SJSA1 (cell line): ENCODE measurements at regions not wholly inside any gene's neighbourhood (a gene's known extent, or its start where the extent isn't known, plus 50 kb on each side); places are given as distances from the start of the nearest gene placed in this dataset.
A peak's percentile ranks its signal among the peaks of the same experiment; 100 is the strongest.

ENCODE experiments used
- DNase-seq, 2 experiments: peaks; one replicate each; pipeline ENCODE4 v3.0.0-alpha.2; 2015 to 2020; ENCODE audit warnings: low spot score in 2 of 2, low read depth in 1 of 2
- H3K27ac ChIP-seq: fragments of 250-450 bp; sonication (Bioruptor Pico); 2 replicates; pipeline ENCODE4 v1.5.1; 2020; ENCODE audit warnings: mild to moderate bottlenecking, moderate library complexity
- H3K27me3 ChIP-seq: fragments of 250-450 bp; sonication (Bioruptor Pico); replicated peaks from 2 replicates; pipeline ENCODE4 v1.5.1; 2020; ENCODE audit warnings: mild to moderate bottlenecking, moderate library complexity
- H3K36me3 ChIP-seq: fragments of 250-450 bp; sonication (Bioruptor Pico); 2 replicates; pipeline ENCODE4 v1.5.1; 2020; ENCODE audit warnings: mild to moderate bottlenecking
- H3K4me1 ChIP-seq: fragments of 250-450 bp; sonication (Bioruptor Pico); replicated peaks from 2 replicates; pipeline ENCODE4 v1.6.1; 2021; ENCODE audit warnings: mild to moderate bottlenecking
- H3K4me3 ChIP-seq: fragments of 250-450 bp; sonication (Bioruptor Pico); 2 replicates; pipeline ENCODE4 v1.5.1; 2020; ENCODE audit warnings: mild to moderate bottlenecking
- H3K9me3 ChIP-seq: fragments of 250-450 bp; sonication (Bioruptor Pico); replicated peaks from 2 replicates; pipeline ENCODE4 v1.5.1; 2020; ENCODE audit warnings: mild to moderate bottlenecking

DNA sequence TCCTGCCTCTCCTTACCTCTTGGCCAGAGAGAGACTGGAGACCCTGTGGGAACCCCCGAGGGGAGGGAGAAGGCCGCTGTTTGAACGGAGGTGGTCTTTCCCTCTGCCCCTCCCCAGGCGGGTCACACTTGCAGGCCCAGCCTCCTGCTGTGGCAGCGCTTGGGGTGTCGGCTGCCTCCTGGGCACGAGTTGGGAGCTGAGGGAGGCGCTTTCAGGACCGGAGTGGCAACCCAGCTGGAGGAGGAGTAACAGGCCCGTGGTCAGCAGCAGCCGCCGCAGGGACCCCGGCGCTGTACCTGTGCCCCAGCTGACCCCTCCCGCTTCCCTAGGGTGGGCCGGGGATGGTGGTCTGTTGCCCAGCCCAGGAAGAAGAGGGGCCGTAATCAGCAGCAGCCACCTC, 278.3 kb downstream of the SEC14L1 start:
- peaks cover 44% of the 10 kb centered on the region for H3K4me1 ChIP-seq
- H3K9me3 ChIP-seq: no peaks in the 10 kb centered on the region
- H3K36me3 ChIP-seq: peaks cover 61% of the 10 kb centered on the region
- no peaks in the 10 kb centered on the region for H3K27me3 ChIP-seq
- no peak overlapping the region for H3K27ac ChIP-seq
- no peak for DNase-seq
- no peak overlapping the region for H3K4me3 ChIP-seq

DNA sequence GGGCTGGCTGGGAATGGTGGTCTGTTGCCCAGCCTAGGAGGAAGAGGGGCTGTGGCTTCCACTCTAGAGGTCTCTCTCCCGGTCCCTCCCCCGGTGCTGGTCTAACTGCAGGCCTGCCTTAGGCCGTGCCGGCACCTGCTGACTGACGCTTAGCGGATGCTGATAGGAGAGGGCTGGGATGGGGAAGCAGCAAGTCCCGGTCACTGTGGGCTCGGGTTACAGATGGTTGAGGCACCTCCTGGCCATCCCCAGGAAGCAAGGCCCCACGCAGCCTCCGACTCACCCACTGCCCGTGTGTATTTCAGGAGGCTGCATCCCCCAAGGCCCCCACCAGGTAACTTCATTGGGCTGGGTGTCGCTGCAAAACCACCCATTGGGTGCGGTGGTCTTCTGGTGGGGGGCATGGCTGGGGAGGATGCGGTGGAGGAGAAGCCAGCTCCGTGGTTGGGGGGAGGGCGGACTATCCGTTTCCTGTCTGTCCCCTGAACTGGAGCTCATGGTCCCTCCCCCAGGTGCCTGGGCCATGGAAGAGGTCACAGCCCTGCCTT, 278.9 kb downstream of the SEC14L1 start:
- Histone ChIP-seq H3K9me3 (no peaks in the 10 kb centered on the region), H3K4me3 (no peak overlapping the region), H3K27me3 (no peaks in the 10 kb centered on the region), H3K27ac (no peak overlapping the region), H3K4me1 (peaks cover 47% of the 10 kb centered on the region), H3K36me3 (peaks cover 66% of the 10 kb centered on the region)
- no peak for DNase-seq

DNA sequence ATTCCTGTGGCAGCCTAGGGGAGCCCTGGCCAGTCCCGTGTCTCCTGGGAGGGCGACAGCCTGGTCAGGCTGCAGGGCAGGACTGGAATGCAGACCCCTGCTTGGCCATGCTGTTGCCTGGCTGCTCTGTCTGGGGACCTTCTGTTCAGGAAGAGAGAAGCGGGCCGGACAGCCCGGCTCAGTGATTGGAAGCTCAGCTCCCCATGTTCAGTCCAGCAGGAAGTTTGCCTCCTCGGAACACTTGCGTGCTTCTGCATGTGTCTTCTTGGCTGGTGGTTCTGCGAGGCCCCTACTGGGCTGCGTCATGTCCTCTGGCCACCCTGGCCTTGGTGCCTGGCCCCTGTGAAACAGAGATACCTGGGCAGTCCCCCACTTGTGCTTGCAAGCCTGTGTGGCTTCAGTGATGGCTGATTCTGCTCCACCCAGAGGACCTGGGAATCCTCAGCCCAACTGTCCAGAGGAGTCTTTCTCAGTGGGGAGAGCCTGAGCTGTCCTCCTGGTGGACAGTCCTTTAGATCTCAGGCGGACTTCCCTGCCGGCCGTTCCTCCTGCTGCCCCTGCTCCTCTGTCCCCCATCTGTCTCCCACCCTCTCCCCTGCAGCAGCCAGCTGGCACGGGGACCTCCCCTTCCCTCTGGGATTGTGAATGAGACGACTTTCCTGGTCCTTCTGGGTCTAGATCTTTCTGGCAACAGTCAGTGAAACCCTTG, 279.5 kb downstream of the SEC14L1 start:
- Histone ChIP-seq H3K9me3 (no peaks in the 10 kb centered on the region), H3K4me1 (peaks cover 53% of the 10 kb centered on the region), H3K4me3 (no peak overlapping the region), H3K36me3 (peaks cover 64% of the 10 kb centered on the region), H3K27me3 (no peaks in the 10 kb centered on the region), H3K27ac (no peak overlapping the region)
- DNase-seq: no peak

GRCh38 chr17:77420804-77421629, 280.2 kb downstream of the SEC14L1 start:
- H3K27ac ChIP-seq: no peak overlapping the region; the same call in 1 of the 2 replicates
- peak; percentile 79 to 85 for DNase-seq
- H3K4me3 ChIP-seq: no peak overlapping the region
- peaks cover 64% of the 10 kb centered on the region for H3K36me3 ChIP-seq
- no peaks in the 10 kb centered on the region for H3K27me3 ChIP-seq
- no peaks in the 10 kb centered on the region for H3K9me3 ChIP-seq
- peaks cover 61% of the 10 kb centered on the region for H3K4me1 ChIP-seq

GRCh38 chr17:77421630-77421972, 280.8 kb downstream of the SEC14L1 start:
- Histone ChIP-seq H3K4me1 (peaks cover 67% of the 10 kb centered on the region), H3K27ac (no peak overlapping the region), H3K36me3 (peaks cover 59% of the 10 kb centered on the region), H3K4me3 (no peak overlapping the region), H3K27me3 (no peaks in the 10 kb centered on the region), H3K9me3 (no peaks in the 10 kb centered on the region)
- DNase-seq: no peak

GRCh38 chr17:77422104-77422747, 281.5 kb downstream of the SEC14L1 start:
- Histone ChIP-seq H3K27ac (no peak overlapping the region), H3K9me3 (no peaks in the 10 kb centered on the region), H3K4me1 (peaks cover 73% of the 10 kb centered on the region), H3K36me3 (peaks cover 53% of the 10 kb centered on the region), H3K27me3 (no peaks in the 10 kb centered on the region), H3K4me3 (no peak overlapping the region)
- no peak for DNase-seq

GRCh38 chr17:77422748-77423113, 282.0 kb downstream of the SEC14L1 start:
- no peak overlapping the region for H3K27ac ChIP-seq
- H3K4me1 ChIP-seq: peaks cover 78% of the 10 kb centered on the region

GRCh38 chr17:77423589-77424451, 283.1 kb downstream of the SEC14L1 start:
- Histone ChIP-seq H3K27ac (peak overlapping the region; percentile 44), H3K4me3 (no peak overlapping the region), H3K4me1 (peaks cover 85% of the 10 kb centered on the region), H3K9me3 (no peaks in the 10 kb centered on the region), H3K36me3 (peaks cover 50% of the 10 kb centered on the region), H3K27me3 (no peaks in the 10 kb centered on the region)
- DNase-seq: peak; percentile 92 to 94

More at GRCh38 chr17:77422748-77423113, 282.0 kb downstream of the SEC14L1 start:
- H3K36me3 ChIP-seq: peaks cover 50% of the 10 kb centered on the region
- no peaks in the 10 kb centered on the region for H3K27me3 ChIP-seq
- H3K9me3 ChIP-seq: no peaks in the 10 kb centered on the region
- no peak for DNase-seq
- H3K4me3 ChIP-seq: no peak overlapping the region

DNA sequence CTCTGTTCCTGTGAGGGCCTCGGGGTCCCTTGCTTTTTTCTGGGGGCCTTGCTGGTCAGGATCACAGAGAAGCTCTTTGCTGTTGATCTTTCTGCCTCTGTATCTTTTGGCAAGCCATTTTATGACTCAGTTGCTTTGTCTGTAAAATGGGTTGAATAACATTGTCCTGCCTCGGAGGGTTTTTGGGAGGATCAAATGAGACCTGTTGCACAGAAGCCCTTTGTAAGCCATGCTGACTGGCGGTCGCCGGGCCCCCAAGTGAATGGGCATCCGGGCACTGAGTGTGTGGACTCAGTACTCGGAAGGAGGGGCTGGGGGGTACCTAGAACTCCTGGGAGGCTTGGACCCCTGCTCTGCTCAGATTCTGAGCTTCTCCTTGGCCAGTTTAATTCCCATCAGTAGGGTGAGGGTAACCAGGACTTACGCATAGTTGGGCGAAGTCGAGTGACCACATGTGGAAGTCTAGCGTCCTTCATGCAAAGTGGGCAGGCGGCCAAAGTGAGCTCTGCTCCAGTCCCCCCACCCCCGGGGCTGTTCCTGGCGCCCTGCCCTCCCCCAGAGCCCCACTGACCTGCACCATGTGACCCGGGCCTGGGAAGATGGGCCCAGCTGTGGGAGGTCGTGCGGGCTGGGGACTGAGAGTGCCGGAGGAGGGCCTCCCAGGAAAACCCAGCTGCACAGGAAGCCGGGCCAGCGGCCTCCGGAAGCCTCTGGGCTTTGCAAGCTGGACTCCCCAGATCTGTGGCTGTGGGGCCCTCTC, 284.0 kb downstream of the SEC14L1 start:
- H3K27me3 ChIP-seq: no peaks in the 10 kb centered on the region
- no peak overlapping the region; the same call in 1 of the 2 replicates for H3K4me3 ChIP-seq
- H3K27ac ChIP-seq: peak overlapping the region; percentile 61
- H3K36me3 ChIP-seq: peaks cover 46% of the 10 kb centered on the region
- peak; percentile 86 to 99 for DNase-seq
- H3K4me1 ChIP-seq: peaks cover 91% of the 10 kb centered on the region
- no peaks in the 10 kb centered on the region for H3K9me3 ChIP-seq

DNA sequence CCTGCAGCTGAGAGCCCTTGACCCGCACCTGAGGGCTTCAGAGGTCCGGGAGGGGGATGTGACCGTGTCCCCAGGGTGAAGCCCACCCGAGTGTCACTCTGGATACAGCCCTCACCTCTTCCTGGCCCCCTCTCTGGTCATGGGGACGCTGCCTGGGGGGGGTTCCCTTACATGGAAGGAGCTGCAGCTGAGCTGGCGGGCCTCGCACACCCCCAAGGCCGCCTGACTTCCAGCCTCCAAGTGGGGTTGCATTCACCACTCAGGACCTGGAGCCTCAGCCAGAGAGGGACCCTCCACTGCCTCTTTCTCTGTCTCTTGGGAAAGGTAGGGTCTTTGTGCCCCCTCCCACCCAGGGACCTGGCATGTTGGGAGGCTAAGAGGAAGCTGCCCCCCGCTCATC, 284.6 kb downstream of the SEC14L1 start:
- Histone ChIP-seq H3K36me3 (peaks cover 40% of the 10 kb centered on the region), H3K27me3 (no peaks in the 10 kb centered on the region), H3K9me3 (no peaks in the 10 kb centered on the region), H3K27ac (peak overlapping the region; percentile 61), H3K4me3 (peak overlapping the region; percentile 2; the same call in 1 of the 2 replicates), H3K4me1 (peaks cover 92% of the 10 kb centered on the region)
- no peak for DNase-seq

GRCh38 chr17:77425791-77426641, 285.2 kb downstream of the SEC14L1 start:
- Histone ChIP-seq H3K4me1 (peaks cover 92% of the 10 kb centered on the region), H3K27ac (peak overlapping the region; percentile 61), H3K27me3 (no peaks in the 10 kb centered on the region), H3K36me3 (peaks cover 38% of the 10 kb centered on the region), H3K9me3 (no peaks in the 10 kb centered on the region), H3K4me3 (no peak overlapping the region)
- peak; percentile 92 to 97 for DNase-seq
